ENCODE measurements at regions not wholly inside any gene's neighbourhood (a gene's known extent, or its start where the extent isn't known, plus 50 kb on each side); places are given as distances from the start of the nearest gene placed in this dataset.
"Not testable (repeated sequence)": the region's sequence is repeated elsewhere in the genome, so short reads cannot be mapped to it uniquely, and the experiment has no call there.

- H3K4me3 ChIP-seq (ENCODE audit: low read depth, low read length): no peak overlapping the region
- no peak for DNase-seq (ENCODE audit: low read depth)
- no peak for TF ChIP-seq MYC (IDR thresholded peaks at IDR 0.05; ENCODE audit: low read depth, low read length)
- TF ChIP-seq CTCF (IDR thresholded peaks at IDR 0.05; ENCODE audit: low read depth, low read length): no peak
- no peak for TF ChIP-seq POLR2A (IDR thresholded peaks at IDR 0.05; ENCODE audit: extremely low read depth, insufficient read length)
- TF ChIP-seq MAX (IDR thresholded peaks at IDR 0.05; ENCODE audit: low read depth, low read length): no peak
Measured at GRCh38 chr12:3428631-3429030, 62.4 kb upstream of the PRMT8 start.

GRCh38 chr12:3429523-3429922, 61.5 kb upstream of the PRMT8 start:
- DNase-seq (ENCODE audit: low read depth); H3K4me3 ChIP-seq (ENCODE audit: low read depth, low read length): not testable (repeated sequence)

- TF ChIP-seq MYC (IDR thresholded peaks at IDR 0.05; ENCODE audit: low read depth, low read length): no peak
- no peak for TF ChIP-seq POLR2A (IDR thresholded peaks at IDR 0.05; ENCODE audit: extremely low read depth, insufficient read length)
- no peak for TF ChIP-seq CTCF (IDR thresholded peaks at IDR 0.05; ENCODE audit: low read depth, low read length)
- TF ChIP-seq MAX (IDR thresholded peaks at IDR 0.05; ENCODE audit: low read depth, low read length): no peak
- DNase-seq (ENCODE audit: low read depth): no peak
- no peak overlapping the region for H3K4me3 ChIP-seq (ENCODE audit: low read depth, low read length)
Measured at GRCh38 chr12:3431686-3432085, 59.3 kb upstream of the PRMT8 start.

GRCh38 chr12:3432176-3432742, 58.7 kb upstream of the PRMT8 start:
- H3K4me3 ChIP-seq (ENCODE audit: low read depth, low read length): no peak overlapping the region
- TF ChIP-seq CTCF (IDR thresholded peaks at IDR 0.05; ENCODE audit: low read depth, low read length) (no peak), MYC (IDR thresholded peaks at IDR 0.05; ENCODE audit: low read depth, low read length) (no peak), POLR2A (IDR thresholded peaks at IDR 0.05; ENCODE audit: extremely low read depth, insufficient read length) (no peak), MAX (IDR thresholded peaks at IDR 0.05; ENCODE audit: low read depth, low read length) (no peak)
- DNase-seq (ENCODE audit: low read depth): no peak

GRCh38 chr12:3432868-3433267, 58.1 kb upstream of the PRMT8 start:
- TF ChIP-seq POLR2A (IDR thresholded peaks at IDR 0.05; ENCODE audit: extremely low read depth, insufficient read length) (no peak), MYC (IDR thresholded peaks at IDR 0.05; ENCODE audit: low read depth, low read length) (no peak), MAX (IDR thresholded peaks at IDR 0.05; ENCODE audit: low read depth, low read length) (no peak), CTCF (IDR thresholded peaks at IDR 0.05; ENCODE audit: low read depth, low read length) (no peak)
- no peak overlapping the region for H3K4me3 ChIP-seq (ENCODE audit: low read depth, low read length)
- no peak for DNase-seq (ENCODE audit: low read depth)

- TF ChIP-seq MYC (IDR thresholded peaks at IDR 0.05; ENCODE audit: low read depth, low read length): no peak
- no peak for TF ChIP-seq CTCF (IDR thresholded peaks at IDR 0.05; ENCODE audit: low read depth, low read length)
- no peak for TF ChIP-seq POLR2A (IDR thresholded peaks at IDR 0.05; ENCODE audit: extremely low read depth, insufficient read length)
- TF ChIP-seq MAX (IDR thresholded peaks at IDR 0.05; ENCODE audit: low read depth, low read length): no peak
- no peak for DNase-seq (ENCODE audit: low read depth)
- no peak overlapping the region for H3K4me3 ChIP-seq (ENCODE audit: low read depth, low read length)
Measured at GRCh38 chr12:3436461-3437065, 54.4 kb upstream of the PRMT8 start.

Data from NB4 (cell line).